Suprapubic skin (tissue), 4 donors: ENCODE measurements at regions not wholly inside any gene's neighbourhood (a gene's known extent, or its start where the extent isn't known, plus 50 kb on each side); places are given as distances from the start of the nearest gene placed in this dataset.

Experiments used
- DNase-seq, 2 donors: peaks; one replicate each; pipeline ENCODE4 v3.0.0-alpha.2; 2019; ENCODE audit warnings: low spot score in 2 of 2
- H3K27ac ChIP-seq: fragments of 200-600 bp; sonication (generic); one replicate; pipeline ENCODE4 v1.5.1; 2019
- H3K27me3 ChIP-seq: fragments of 200-600 bp; sonication (generic); one replicate; pipeline ENCODE4 v1.5.1; 2019
- H3K36me3 ChIP-seq: fragments of 200-600 bp; sonication (generic); one replicate; pipeline ENCODE4 v1.5.1; 2019
- H3K4me1 ChIP-seq: fragments of 200-600 bp; sonication (generic); one replicate; pipeline ENCODE4 v1.5.1; 2019
- H3K4me3 ChIP-seq: fragments of 200-600 bp; sonication (generic); one replicate; pipeline ENCODE4 v1.5.1; 2019; ENCODE audit warnings: mild to moderate bottlenecking
- H3K9me3 ChIP-seq: fragments of 200-600 bp; sonication (generic); one replicate; pipeline ENCODE4 v1.5.1; 2019
- EP300 ChIP-seq: sonication (generic); formaldehyde crosslinking; IDR thresholded peaks from one replicate; pipeline ENCODE4 v1.6.1; 2017; ENCODE audit warnings: antibody characterized with exemption
- POLR2A ChIP-seq, 2 donors: fragments of 450-650 bp; IDR thresholded peaks; one replicate each; pipeline ENCODE4 v1.6.1; 2017; ENCODE audit warnings: antibody characterized with exemption in 2 of 2, mild to moderate bottlenecking in 2 of 2, moderate library complexity in 2 of 2
- POLR2AphosphoS5 ChIP-seq, 3 donors: sonication (generic); formaldehyde crosslinking; IDR thresholded peaks; one replicate each; pipeline ENCODE4 v1.6.1; 2017; ENCODE audit warnings: antibody characterized with exemption in 3 of 3
- WGBS: methylation state at CpG from one replicate; pipeline ENCODE4 v1.1.5; 2018; 5-methylcytosine and 5-hydroxymethylcytosine counted together
- TF ChIP-seq, protein P1 (sequence below), 2 donors: fragments of 200-600 bp in 1 of 2; fragments of 450-650 bp in 1 of 2; sonication (generic) in 1 of 2; IDR thresholded peaks; one replicate each; pipeline ENCODE4 v1.5.1; 2016 to 2019; ENCODE audit warnings: antibody characterized with exemption in 2 of 2, mild to moderate bottlenecking in 1 of 2, moderate library complexity in 1 of 2

DNA sequence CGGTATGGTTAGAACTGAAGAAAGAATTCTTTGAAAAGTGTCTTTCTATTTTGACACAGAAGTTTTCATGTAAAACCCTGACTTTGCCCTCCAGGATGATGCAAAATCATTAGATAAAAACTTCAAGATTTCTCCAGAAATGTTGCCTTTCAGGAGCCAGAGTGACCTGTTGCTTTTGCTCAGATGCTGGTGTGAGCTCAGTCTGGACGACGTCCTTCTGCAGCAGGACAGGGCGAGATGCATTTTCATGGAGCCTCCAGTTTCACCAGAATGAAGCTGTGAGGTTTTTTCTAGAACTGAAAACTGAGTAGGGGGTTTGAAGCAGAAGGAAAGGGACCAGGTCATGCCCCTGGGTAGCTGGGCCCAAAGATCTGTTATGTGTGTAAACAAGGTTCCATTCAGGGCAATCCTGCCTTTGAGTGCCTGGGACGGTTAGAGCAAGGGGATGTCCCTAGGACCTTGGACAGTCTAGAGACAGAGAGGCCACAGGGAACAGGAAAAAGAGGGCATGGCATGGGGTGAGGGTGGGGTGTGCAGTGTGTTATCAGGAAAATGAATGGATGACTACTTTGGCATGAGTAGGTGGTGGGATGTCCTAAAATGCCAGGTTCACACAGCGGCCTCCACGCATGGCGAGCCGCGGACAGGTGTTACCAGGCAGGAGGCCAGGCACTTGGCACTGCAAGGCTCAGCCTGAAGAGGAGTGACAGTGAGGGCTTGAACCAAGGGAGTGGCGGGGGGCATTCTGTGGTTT is 356.3 kb downstream of the CXCL12 start:
- TF ChIP-seq, protein P1, sequence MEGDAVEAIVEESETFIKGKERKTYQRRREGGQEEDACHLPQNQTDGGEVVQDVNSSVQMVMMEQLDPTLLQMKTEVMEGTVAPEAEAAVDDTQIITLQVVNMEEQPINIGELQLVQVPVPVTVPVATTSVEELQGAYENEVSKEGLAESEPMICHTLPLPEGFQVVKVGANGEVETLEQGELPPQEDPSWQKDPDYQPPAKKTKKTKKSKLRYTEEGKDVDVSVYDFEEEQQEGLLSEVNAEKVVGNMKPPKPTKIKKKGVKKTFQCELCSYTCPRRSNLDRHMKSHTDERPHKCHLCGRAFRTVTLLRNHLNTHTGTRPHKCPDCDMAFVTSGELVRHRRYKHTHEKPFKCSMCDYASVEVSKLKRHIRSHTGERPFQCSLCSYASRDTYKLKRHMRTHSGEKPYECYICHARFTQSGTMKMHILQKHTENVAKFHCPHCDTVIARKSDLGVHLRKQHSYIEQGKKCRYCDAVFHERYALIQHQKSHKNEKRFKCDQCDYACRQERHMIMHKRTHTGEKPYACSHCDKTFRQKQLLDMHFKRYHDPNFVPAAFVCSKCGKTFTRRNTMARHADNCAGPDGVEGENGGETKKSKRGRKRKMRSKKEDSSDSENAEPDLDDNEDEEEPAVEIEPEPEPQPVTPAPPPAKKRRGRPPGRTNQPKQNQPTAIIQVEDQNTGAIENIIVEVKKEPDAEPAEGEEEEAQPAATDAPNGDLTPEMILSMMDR (IDR thresholded peaks at IDR 0.05) = no peak
- no peak for TF ChIP-seq EP300
- Histone ChIP-seq H3K9me3 (no peaks in the 10 kb centered on the region), H3K4me1 (peaks cover 5% of the 10 kb centered on the region), H3K27me3 (peaks cover 3% of the 10 kb centered on the region), H3K4me3 (no peak overlapping the region), H3K36me3 (no peaks in the 10 kb centered on the region), H3K27ac (no peak overlapping the region)
- no peak for DNase-seq
- 91% methylated on average over 11 of the region's 11 CpGs for WGBS

DNA sequence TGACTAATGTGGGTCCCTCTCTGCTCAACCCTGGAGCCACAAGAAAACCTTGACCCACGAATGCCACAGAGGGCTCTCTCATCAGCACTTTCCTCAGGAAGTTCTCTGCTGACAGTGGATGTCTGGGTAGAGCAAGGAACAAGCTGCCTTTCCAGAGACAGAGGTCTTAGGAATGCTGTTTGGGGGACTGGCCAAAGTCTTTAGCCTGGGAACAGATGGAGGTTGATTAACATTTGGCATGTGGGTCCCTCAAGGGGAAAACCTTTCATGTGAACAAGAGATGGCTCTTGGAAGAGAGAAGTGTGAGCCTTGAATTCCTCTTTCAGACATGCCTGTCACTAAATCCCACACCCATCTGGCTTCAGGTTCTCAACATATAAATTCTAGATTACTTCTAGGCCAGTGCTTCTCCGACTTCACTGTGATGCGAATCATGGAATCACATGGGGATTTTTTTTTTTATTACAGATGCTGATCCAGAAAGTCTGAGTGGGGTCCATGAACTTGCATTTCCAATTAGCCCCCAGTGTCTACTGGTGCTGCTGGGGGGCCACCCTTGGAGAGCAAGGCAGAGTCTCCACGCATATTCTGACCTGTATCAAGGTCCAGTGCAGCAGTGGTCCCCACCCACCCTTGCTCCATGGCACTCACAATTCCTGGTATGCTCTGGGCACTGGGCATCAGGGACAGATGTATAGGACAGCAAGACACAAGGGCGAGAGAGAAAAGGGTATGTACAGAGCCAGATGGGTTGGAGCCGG is 360.4 kb downstream of the CXCL12 start:
- H3K27ac ChIP-seq = no peak overlapping the region
- H3K27me3 ChIP-seq = peaks cover 3% of the 10 kb centered on the region
- WGBS = 84% methylated on average over 6 of the region's 6 CpGs
- no peaks in the 10 kb centered on the region for H3K36me3 ChIP-seq
- H3K9me3 ChIP-seq = no peaks in the 10 kb centered on the region
- peaks cover 7% of the 10 kb centered on the region for H3K4me1 ChIP-seq
- DNase-seq = no peak
- H3K4me3 ChIP-seq = no peak overlapping the region
- TF ChIP-seq, protein P1 (IDR thresholded peaks at IDR 0.05) = no peak
- TF ChIP-seq POLR2A (IDR thresholded peaks at IDR 0.05) = no peak
- no peak for TF ChIP-seq EP300
- no peak for TF ChIP-seq POLR2AphosphoS5 (IDR thresholded peaks at IDR 0.05)

DNA sequence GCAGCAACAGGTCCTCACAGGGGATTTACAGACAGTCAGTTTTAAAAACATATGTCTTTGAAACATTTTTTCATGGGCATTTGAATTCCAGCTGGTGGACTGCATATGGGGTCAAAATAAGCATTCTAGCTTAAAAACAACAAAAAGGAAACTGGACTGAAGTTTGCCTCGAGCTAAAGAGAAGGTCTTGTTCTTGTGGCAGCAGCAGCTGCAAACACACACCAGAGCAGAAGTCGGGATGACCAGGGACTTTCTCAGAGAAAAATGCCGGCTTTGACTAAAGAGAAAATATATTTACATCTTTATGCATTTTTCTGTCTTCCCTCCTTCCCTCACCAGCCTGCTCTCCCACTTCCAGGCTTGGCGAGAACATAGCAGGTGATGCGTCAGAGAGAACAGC is 361.4 kb downstream of the CXCL12 start:
- Histone ChIP-seq H3K27ac (no peak overlapping the region), H3K4me1 (peaks cover 7% of the 10 kb centered on the region), H3K9me3 (no peaks in the 10 kb centered on the region), H3K27me3 (peaks cover 3% of the 10 kb centered on the region), H3K4me3 (no peak overlapping the region), H3K36me3 (no peaks in the 10 kb centered on the region)
- DNase-seq = no peak
- TF ChIP-seq EP300 (no peak), POLR2A (IDR thresholded peaks at IDR 0.05) (no peak)
- TF ChIP-seq, protein P1 (IDR thresholded peaks at IDR 0.05) = no peak
- 87% methylated on average over 5 of the region's 5 CpGs for WGBS

DNA sequence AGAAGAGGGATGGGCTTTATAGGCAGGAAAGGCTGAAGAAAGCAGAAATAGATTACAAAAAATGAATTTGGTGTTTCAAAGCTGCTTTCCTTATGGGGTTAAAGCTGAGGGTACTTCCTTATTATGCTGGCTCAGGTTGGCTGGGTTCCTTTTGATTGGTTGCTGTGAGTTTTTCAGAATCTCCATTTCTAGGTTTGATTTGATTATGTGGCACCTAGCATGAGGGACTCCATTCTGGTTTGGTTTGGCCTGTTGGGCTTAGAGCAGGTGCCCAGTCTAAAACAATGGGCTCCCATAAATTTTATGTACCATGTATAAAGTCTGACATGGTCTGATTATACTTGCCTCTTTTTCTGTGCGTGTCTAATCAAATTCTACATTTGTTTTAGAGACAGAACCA is 362.7 kb downstream of the CXCL12 start:
- WGBS = 100% methylated on average over 1 of the region's 1 CpG
- H3K9me3 ChIP-seq = no peaks in the 10 kb centered on the region
- TF ChIP-seq EP300 (no peak), POLR2A (IDR thresholded peaks at IDR 0.05) (no peak), POLR2AphosphoS5 (IDR thresholded peaks at IDR 0.05) (no peak)
- TF ChIP-seq, protein P1 (IDR thresholded peaks at IDR 0.05) = no peak

DNA sequence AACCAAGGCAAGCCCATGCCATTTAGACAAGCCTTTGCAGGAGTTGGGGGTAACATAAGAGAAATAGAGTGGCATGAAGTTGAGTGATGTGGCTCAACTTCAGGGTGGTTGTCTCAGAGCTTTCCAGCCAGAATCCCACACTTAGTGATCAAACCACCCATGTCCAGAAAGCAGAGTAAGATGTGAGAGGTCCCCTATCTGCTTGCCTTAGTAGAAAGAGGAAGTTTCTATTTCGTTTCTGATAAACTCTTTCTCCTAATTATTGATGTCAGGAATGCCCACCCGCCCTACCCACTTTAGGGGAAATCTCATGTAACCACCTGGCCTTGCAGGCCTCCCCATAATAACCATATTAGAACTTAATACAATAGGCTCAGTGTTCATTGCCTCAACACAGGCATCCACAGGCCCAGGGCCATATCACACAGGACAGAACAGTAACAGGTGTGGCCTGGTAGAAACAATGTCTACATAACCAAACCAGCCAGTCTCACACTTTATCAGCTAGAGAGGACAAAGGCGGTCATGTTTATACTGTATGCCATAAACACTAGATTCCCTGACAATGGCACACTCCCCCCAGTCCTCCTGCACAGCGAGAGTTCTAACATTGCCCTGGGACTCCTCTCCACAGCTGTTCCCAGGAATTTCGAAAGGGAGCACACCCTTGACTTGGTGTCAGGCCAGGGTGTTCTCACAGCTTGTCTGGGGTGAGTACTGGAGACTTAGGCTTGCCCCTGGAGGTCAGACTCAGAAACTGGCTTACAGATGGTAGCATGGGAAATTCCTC is 364.4 kb downstream of the CXCL12 start:
- no peak for DNase-seq
- WGBS = 59% methylated on average over 4 of the region's 5 CpGs

More for the DNA sequence above, 362.7 kb downstream of the CXCL12 start:
- H3K4me3 ChIP-seq = no peak overlapping the region
- H3K27ac ChIP-seq = no peak overlapping the region
- H3K27me3 ChIP-seq = peaks cover 5% of the 10 kb centered on the region
- H3K36me3 ChIP-seq = no peaks in the 10 kb centered on the region
- DNase-seq = no peak
- H3K4me1 ChIP-seq = peaks cover 14% of the 10 kb centered on the region

More for the DNA sequence above, 364.4 kb downstream of the CXCL12 start:
- Histone ChIP-seq H3K9me3 (no peaks in the 10 kb centered on the region), H3K27me3 (peaks cover 5% of the 10 kb centered on the region), H3K27ac (peak overlapping the region; percentile 45), H3K4me1 (peaks cover 24% of the 10 kb centered on the region), H3K4me3 (no peak overlapping the region), H3K36me3 (no peaks in the 10 kb centered on the region)
- no peak for TF ChIP-seq EP300
- no peak for TF ChIP-seq POLR2AphosphoS5 (IDR thresholded peaks at IDR 0.05)
- no peak for TF ChIP-seq POLR2A (IDR thresholded peaks at IDR 0.05)
- TF ChIP-seq, protein P1 (IDR thresholded peaks at IDR 0.05) = no peak
